Calu3 (cell line): ENCODE measurements at regions not wholly inside any gene's neighbourhood (a gene's known extent, or its start where the extent isn't known, plus 50 kb on each side); places are given as distances from the start of the nearest gene placed in this dataset.
"Not testable (repeated sequence)": the region's sequence is repeated elsewhere in the genome, so short reads cannot be mapped to it uniquely, and the experiment has no call there.

Experiments
- BruUV-seq: library from RNA; stranded (reverse); fragments of 400-500 nt; replicated peaks from 2 replicates; lab custom pipeline; 2021; lab: Mats Ljungman, UMichigan
- CTCF ChIA-PET: fragments of 300-600 bp; sonication (Branson Sonifier 250); formaldehyde crosslinking; loops from one replicate; lab custom pipeline; 2022; ENCODE audit warnings: antibody characterized with exemption; lab: Charles Lee
- DNase-seq: peaks from one replicate; pipeline ENCODE4 v3.0.0; 2022
- H3K27ac Mint-ChIP-seq: one replicate; pipeline ENCODE4 v1.8.0; 2022; ENCODE audit warnings: mixed read lengths; ENCODE audit not compliant: unreplicated experiment
- H3K27me3 Mint-ChIP-seq: one replicate; pipeline ENCODE4 v1.8.0; 2022; ENCODE audit warnings: mixed read lengths; ENCODE audit not compliant: unreplicated experiment
- H3K36me3 Mint-ChIP-seq: one replicate; pipeline ENCODE4 v1.8.0; 2022; ENCODE audit warnings: mild to moderate bottlenecking, moderate library complexity, mixed read lengths; ENCODE audit not compliant: insufficient read depth, unreplicated experiment
- H3K4me1 Mint-ChIP-seq: one replicate; pipeline ENCODE4 v1.8.0; 2022; ENCODE audit warnings: mild to moderate bottlenecking, low read depth, mixed read lengths; ENCODE audit not compliant: unreplicated experiment
- H3K4me3 Mint-ChIP-seq: one replicate; pipeline ENCODE4 v1.8.0; 2022; ENCODE audit warnings: mild to moderate bottlenecking, low read depth, moderate library complexity, mixed read lengths; ENCODE audit not compliant: unreplicated experiment
- H3K9me3 Mint-ChIP-seq: one replicate; pipeline ENCODE4 v1.8.0; 2022; ENCODE audit warnings: low read depth, mixed read lengths; ENCODE audit not compliant: unreplicated experiment
- CTCF ChIP-seq: fragments of 200-600 bp; IDR thresholded peaks from one replicate; pipeline ENCODE4 v1.8.0; 2022; ENCODE audit warnings: antibody characterized with exemption; ENCODE audit not compliant: unreplicated experiment
- intact Hi-C: fragments of 100-400 bp; cut with micrococcal nuclease; formaldehyde crosslinking; loops from one replicate; pipeline ENCODE4 v1.10.0; 2022; ENCODE audit not compliant: unreplicated experiment

DNA sequence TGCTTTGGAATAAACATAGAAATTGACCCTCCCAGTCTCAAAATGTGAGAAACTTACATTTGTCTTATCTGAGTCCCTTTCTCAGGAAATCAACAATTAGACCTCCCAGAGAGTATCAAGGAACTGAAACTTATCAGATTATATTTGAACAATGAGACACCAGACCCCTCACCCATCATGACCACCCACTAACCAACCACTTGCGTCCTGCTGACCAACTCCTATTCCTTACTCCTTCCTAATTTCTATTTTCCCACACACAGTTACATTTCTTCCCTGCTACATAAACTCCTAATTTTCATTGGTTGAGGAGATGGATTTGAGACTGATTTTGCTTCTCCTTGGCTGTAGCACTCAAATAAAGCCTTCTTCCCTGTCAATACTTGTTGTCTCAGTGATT lies 97.9 kb downstream of the TPBG start:
- H3K4me1 Mint-ChIP-seq = no peaks in the 10 kb centered on the region
- BruUV-seq = no TSS peak
- no peak for TF ChIP-seq CTCF
- no peaks in the 10 kb centered on the region for H3K36me3 Mint-ChIP-seq
- no peaks in the 10 kb centered on the region for H3K27me3 Mint-ChIP-seq
- H3K4me3 Mint-ChIP-seq = no peak overlapping the region
- CTCF ChIA-PET = no interaction called here
- DNase-seq = no peak
- peaks cover 5% of the 10 kb centered on the region for H3K9me3 Mint-ChIP-seq
- H3K27ac Mint-ChIP-seq = no peak overlapping the region
- intact Hi-C loops = no loop called here

DNA sequence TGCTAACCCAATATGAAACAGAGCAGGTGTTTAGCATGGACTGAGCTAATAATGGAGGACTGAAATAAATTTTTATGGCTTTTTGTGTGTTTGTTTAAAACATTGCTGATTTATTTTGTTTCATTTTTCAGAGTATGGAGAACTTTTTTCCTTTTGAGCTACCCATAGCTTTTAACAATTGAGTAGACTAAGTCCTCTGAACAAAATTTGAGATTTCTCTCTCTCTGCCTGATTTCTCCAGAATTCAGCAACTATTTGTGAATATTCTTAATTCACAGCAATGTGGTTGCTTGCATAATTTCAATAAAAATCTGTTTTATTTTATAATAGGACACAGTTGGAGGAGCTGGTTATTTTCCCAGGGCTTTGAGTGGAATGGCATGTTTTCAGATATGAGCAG lies 103.7 kb downstream of the TPBG start:
- no peak for DNase-seq
- CTCF ChIA-PET = interaction anchor here (0.7 kb wide), 1 partner anchor 104 kb away, joined by 5 read pairs; no protein-coding TSS in a partner anchor
- TF ChIP-seq CTCF = no peak
- no peaks in the 10 kb centered on the region for H3K27me3 Mint-ChIP-seq
- no peak overlapping the region for H3K27ac Mint-ChIP-seq
- no peaks in the 10 kb centered on the region for H3K4me1 Mint-ChIP-seq
- intact Hi-C loops = no loop called here
- peaks cover 12% of the 10 kb centered on the region for H3K9me3 Mint-ChIP-seq
- no TSS peak for BruUV-seq
- H3K36me3 Mint-ChIP-seq = no peaks in the 10 kb centered on the region
- H3K4me3 Mint-ChIP-seq = no peak overlapping the region

- peaks cover 14% of the 10 kb centered on the region for H3K9me3 Mint-ChIP-seq
- CTCF ChIA-PET, H3K27me3 Mint-ChIP-seq, H3K27ac Mint-ChIP-seq, H3K4me1 Mint-ChIP-seq, DNase-seq, H3K36me3 Mint-ChIP-seq, intact Hi-C loops, BruUV-seq, H3K4me3 Mint-ChIP-seq: not testable (repeated sequence)
Measured at GRCh38 chr6:82470123-82470522, 106.5 kb downstream of the TPBG start.

- BruUV-seq, H3K4me3 Mint-ChIP-seq, CTCF ChIA-PET, H3K27ac Mint-ChIP-seq, DNase-seq, H3K4me1 Mint-ChIP-seq, H3K27me3 Mint-ChIP-seq, H3K36me3 Mint-ChIP-seq, intact Hi-C loops: not testable (repeated sequence)
- peaks cover 14% of the 10 kb centered on the region for H3K9me3 Mint-ChIP-seq
Measured at GRCh38 chr6:82475106-82475505, 111.5 kb downstream of the TPBG start.

- BruUV-seq = no TSS peak
- no peak for TF ChIP-seq CTCF
- no peak for DNase-seq
- intact Hi-C loops = no loop called here
- Mint-ChIP-seq H3K9me3 (no peaks in the 10 kb centered on the region), H3K4me1 (no peaks in the 10 kb centered on the region), H3K27ac (no peak overlapping the region), H3K36me3 (no peaks in the 10 kb centered on the region), H3K27me3 (no peaks in the 10 kb centered on the region), H3K4me3 (no peak overlapping the region)
- CTCF ChIA-PET = no interaction called here
Measured at GRCh38 chr6:82484001-82484400, 120.4 kb downstream of the TPBG start.
